NCI-H2196 treated with DMSO at 0.1 percent for 48 hours (cell line): ENCODE measurements at regions not wholly inside any gene's neighbourhood (a gene's known extent, or its start where the extent isn't known, plus 50 kb on each side); places are given as distances from the start of the nearest gene placed in this dataset.
"Not testable (repeated sequence)": the region's sequence is repeated elsewhere in the genome, so short reads cannot be mapped to it uniquely, and the experiment has no call there.

ENCODE experiments used
- DNase-seq: peaks from one replicate; lab custom pipeline; 2025; ENCODE audit not compliant: unreplicated experiment; lab: John Stamatoyannopoulos, UW

DNA sequence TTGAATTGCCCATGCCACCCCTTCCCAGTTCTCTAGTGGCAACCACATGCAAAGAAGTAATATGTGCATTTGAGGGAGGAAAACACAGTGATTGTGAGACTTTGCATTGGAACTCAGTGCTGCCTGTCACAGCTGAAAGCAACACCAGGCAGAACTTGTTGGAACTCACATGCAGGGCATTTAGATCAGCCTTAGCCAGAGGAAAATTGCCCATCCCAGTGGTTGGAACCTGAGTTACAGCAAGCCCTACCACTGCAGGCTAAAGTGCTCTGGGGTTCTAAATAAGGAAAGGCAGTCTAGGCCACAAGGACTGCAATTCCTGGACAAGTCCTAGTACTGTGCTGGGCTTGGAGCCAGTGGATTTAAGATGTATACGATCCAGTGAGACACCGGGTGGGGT lies 245.3 kb upstream of the UFL1 start:
- no peak for DNase-seq

DNA sequence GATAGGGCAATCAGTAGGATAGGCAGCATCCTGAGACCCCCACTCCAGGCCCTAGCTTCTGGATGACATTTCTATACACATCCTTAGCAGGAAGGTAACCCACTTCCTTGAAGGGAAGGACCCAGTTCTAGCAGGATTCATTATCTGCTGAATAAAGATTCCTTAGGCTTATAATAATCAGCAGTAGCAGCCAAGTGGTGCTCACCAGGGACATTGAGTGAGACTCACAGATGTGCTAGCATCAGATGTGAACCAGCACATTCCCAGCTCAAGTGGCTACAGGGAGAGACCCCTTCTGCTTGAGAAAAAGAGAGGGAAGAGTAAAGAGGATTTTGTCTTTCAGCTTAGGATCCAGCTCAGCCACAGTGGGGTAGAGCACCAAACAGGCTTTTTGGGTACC lies 244.8 kb upstream of the UFL1 start:
- DNase-seq = no peak

DNA sequence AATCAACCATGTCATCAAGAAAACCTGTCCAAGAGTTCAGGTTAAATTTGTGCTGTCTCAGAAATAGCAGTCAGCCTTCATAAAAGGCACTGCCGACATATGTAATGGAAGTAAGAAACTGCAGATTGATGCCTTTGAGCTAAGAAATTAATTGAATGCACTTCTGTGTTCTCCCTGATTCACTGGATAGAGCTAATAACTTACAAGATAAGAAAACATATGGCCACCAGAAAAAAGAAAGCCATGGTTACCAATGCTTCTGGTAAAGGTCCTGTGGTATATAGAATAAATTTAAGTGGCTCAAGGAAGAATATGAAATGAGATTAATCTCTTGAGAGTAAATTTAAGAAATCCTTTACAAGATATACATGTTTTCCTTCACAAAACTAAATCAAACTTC lies 242.5 kb upstream of the UFL1 start:
- DNase-seq = no peak

GRCh38 chr6:96286503-96286902 lies 235.1 kb upstream of the UFL1 start:
- DNase-seq = no peak

GRCh38 chr6:96299525-96299924 lies 222.1 kb upstream of the UFL1 start:
- DNase-seq = no peak

GRCh38 chr6:96301023-96301422 lies 220.6 kb upstream of the UFL1 start:
- no peak for DNase-seq

DNA sequence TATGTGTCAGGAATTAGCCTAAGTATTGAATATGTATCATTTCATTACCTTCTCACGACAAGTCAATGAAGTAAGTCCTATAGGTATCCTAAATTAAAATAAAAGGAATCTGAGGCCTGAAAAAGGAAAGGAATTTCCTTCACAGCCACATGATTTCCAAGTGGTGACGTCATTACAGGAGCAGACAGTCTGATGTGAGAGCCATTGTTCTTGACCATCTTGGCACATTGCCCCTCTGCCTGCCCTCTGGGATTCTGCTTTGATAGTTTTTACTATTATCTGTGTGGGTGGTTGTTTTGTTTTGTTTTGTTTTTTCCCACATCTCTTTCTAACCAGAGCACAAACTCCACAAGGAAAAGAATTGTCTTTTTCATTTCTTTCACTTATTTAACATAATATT lies 219.8 kb upstream of the UFL1 start:
- no peak for DNase-seq

- no peak for DNase-seq
Measured at GRCh38 chr6:96302991-96303390, 218.6 kb upstream of the UFL1 start.

DNA sequence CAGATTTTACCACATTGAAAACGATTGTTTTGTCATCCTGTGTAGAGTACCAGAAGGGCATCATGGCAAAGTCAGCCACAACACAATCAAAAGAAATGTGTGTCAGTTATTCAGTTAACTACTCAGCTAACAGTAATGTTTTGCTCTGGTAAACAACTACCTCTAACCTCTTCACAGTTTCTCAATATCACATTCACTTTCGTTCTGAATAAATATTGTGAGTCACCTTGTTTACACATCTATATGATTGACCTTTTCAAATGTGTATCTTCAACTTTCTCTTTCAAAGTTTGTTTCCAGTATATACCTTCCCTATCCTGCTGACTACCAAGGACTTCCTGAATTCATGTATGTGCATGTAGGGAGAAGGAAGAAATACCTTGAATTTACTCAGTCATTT lies 216.6 kb upstream of the UFL1 start:
- no peak for DNase-seq

- DNase-seq = no peak
Measured at GRCh38 chr6:96330884-96331283, 190.7 kb upstream of the UFL1 start.

DNA sequence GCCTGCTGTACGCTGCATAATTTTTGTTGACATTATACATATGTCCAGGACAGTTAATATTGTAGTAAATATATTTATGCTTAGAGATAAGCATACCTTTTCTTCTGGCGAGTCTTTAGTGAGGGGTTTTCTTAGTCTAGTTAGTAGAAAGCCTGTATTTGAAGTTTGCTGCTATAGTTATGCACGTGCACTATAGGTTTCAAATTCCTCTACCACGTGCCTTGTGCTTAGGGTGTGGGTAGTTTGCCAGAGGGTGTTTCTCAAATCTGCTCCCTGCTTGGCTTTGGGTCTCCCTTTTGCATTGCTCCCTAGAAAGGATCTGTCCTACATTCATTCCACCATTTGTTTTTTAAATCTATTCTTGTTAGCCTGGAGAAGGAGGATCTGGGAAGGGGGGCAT lies 181.4 kb upstream of the UFL1 start:
- DNase-seq = no peak

GRCh38 chr6:96345501-96345900 lies 176.1 kb upstream of the UFL1 start:
- DNase-seq = no peak

DNA sequence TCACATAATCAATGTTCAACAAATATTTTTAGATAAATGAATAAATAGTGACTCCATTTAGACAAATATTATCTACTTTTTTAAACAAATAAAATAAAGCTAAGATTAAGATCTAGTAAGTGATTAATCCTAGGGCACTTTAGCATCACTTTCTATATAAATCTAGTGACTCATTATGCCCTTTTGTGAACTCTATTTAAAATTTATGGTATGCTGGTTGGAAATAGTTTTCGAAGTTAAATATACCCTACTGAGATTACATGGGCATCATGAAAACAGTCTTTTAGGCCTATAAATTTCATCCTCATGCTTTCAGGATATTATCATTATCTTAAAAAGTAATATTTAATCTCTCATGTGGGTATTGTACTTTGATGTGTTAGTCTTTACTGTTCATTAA lies 140.4 kb upstream of the UFL1 start:
- DNase-seq = no peak

- peak; percentile 59 for DNase-seq
Measured at GRCh38 chr6:96391776-96392360, 129.7 kb upstream of the UFL1 start.

DNA sequence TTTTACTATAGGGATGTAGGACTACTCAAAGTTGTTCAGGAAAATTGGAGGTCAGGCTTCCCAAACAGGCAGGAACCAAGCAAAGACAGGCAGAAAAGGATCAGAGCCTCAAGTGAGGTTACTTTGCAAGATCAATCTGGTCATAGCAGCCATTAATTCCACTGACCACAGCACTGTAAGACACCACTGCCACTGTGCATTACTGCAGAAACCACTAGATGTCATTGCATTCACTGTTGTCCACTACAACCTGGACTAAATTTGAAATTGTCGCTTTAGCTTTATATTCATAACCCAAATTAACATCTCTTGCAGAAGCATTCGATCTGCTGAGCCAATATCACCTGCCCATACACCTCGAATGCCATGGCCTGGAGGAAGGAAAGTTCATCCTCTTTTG lies 126.9 kb upstream of the UFL1 start:
- DNase-seq = peak; percentile 16

GRCh38 chr6:96410467-96410866 lies 111.1 kb upstream of the UFL1 start:
- DNase-seq = no peak

GRCh38 chr6:96420294-96420693 lies 101.3 kb upstream of the UFL1 start:
- no peak for DNase-seq

- DNase-seq = no peak
Measured at GRCh38 chr6:96433950-96434349, 87.7 kb upstream of the UFL1 start.

DNA sequence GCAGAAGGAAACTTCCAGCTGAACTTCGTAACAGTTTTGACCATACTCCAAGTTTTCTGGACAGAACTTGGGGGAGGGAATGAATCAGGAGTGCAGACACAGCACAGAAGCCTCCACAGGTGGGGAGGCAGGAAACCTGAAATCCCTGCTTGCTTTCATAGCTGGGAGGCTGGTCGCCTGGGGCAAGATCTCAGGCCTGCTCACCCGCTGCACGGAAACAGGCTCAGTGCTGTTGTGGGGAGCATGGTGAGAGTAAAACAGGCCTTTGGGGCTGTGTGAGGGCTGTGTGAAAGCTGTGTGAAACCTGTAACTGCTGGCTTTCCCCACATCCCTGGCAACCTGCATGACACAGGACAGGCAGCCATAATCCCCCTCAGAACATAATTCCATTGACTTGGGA lies 85.2 kb upstream of the UFL1 start:
- DNase-seq = no peak

- DNase-seq = not testable (repeated sequence)
Measured at GRCh38 chr6:96437228-96437627, 84.4 kb upstream of the UFL1 start.

GRCh38 chr6:96450082-96450769 lies 71.4 kb upstream of the UFL1 start:
- no peak for DNase-seq

- DNase-seq = no peak
Measured at GRCh38 chr6:96450770-96451130, 70.9 kb upstream of the UFL1 start.

DNA sequence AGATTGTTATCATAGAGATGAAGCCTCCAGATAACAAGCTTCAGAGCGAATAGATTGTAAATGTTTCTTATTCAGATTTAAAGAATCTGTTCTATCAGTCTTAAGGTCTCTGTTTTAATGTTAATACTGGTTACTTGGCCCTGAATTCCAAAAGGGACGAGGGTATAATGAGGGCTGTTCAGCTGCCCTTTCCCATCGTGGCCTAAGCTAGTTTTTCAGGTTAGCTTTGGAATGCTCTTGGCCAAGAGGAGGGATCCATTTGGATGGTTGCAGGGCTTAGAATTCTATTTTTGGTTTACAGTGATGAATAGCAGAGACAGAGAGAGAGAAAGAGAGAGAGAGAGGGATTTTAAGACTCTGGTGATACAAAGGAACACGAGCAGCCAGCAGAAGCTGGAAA lies 62.8 kb upstream of the UFL1 start:
- DNase-seq = no peak
